ENCODE measurements at regions not wholly inside any gene's neighbourhood (a gene's known extent, or its start where the extent isn't known, plus 50 kb on each side); places are given as distances from the start of the nearest gene placed in this dataset.

- DNase-seq (ENCODE audit: low read depth): no peak
These were observed 161.7 kb downstream of the OPA1 start for GRCh38 chr3:193754719-193755118.

GRCh38 chr3:193756536-193756935 lies 163.5 kb downstream of the OPA1 start:
- DNase-seq (ENCODE audit: low read depth): no peak

GRCh38 chr3:193757457-193757856 lies 164.4 kb downstream of the OPA1 start:
- no peak for DNase-seq (ENCODE audit: low read depth)

GRCh38 chr3:193761969-193762368 lies 169.0 kb downstream of the OPA1 start:
- no peak for DNase-seq (ENCODE audit: low read depth)

GRCh38 chr3:193762657-193763056 lies 169.6 kb downstream of the OPA1 start:
- no peak for DNase-seq (ENCODE audit: low read depth)

- DNase-seq (ENCODE audit: low read depth): no peak
These were observed 172.0 kb downstream of the OPA1 start for GRCh38 chr3:193764959-193765358.

- DNase-seq (ENCODE audit: low read depth): no peak
These were observed 174.5 kb downstream of the OPA1 start for GRCh38 chr3:193767353-193768069.

- DNase-seq (ENCODE audit: low read depth): no peak
These were observed 175.0 kb downstream of the OPA1 start for GRCh38 chr3:193768070-193768394.

- no peak for DNase-seq (ENCODE audit: low read depth)
These were observed 176.4 kb downstream of the OPA1 start for GRCh38 chr3:193769437-193769836.

GRCh38 chr3:193771011-193771652 lies 178.1 kb downstream of the OPA1 start:
- DNase-seq (ENCODE audit: low read depth): no peak

- no peak for DNase-seq (ENCODE audit: low read depth)
These were observed 178.8 kb downstream of the OPA1 start for GRCh38 chr3:193771653-193772421.

- DNase-seq (ENCODE audit: low read depth): no peak
These were observed 179.4 kb downstream of the OPA1 start for GRCh38 chr3:193772422-193772763.

- DNase-seq (ENCODE audit: low read depth): no peak
These were observed 180.5 kb downstream of the OPA1 start for GRCh38 chr3:193773266-193774220.

GRCh38 chr3:193774272-193774915 lies 181.4 kb downstream of the OPA1 start:
- no peak for DNase-seq (ENCODE audit: low read depth)

- no peak for DNase-seq (ENCODE audit: low read depth)
These were observed 181.9 kb downstream of the OPA1 start for GRCh38 chr3:193774916-193775285.

- no peak for DNase-seq (ENCODE audit: low read depth)
These were observed 182.5 kb downstream of the OPA1 start for GRCh38 chr3:193775421-193776077.

GRCh38 chr3:193776626-193777358 lies 183.8 kb downstream of the OPA1 start:
- no peak for DNase-seq (ENCODE audit: low read depth)

- DNase-seq (ENCODE audit: low read depth): no peak
These were observed 184.5 kb downstream of the OPA1 start for GRCh38 chr3:193777524-193777923.

GRCh38 chr3:193778676-193779075 lies 185.7 kb downstream of the OPA1 start:
- DNase-seq (ENCODE audit: low read depth): no peak

GRCh38 chr3:193779933-193780332 lies 186.9 kb downstream of the OPA1 start:
- no peak for DNase-seq (ENCODE audit: low read depth)

GRCh38 chr3:193780397-193780796 lies 187.4 kb downstream of the OPA1 start:
- no peak for DNase-seq (ENCODE audit: low read depth)
